ENCODE measurements at regions not wholly inside any gene's neighbourhood (a gene's known extent, or its start where the extent isn't known, plus 50 kb on each side); places are given as distances from the start of the nearest gene placed in this dataset.

DNA sequence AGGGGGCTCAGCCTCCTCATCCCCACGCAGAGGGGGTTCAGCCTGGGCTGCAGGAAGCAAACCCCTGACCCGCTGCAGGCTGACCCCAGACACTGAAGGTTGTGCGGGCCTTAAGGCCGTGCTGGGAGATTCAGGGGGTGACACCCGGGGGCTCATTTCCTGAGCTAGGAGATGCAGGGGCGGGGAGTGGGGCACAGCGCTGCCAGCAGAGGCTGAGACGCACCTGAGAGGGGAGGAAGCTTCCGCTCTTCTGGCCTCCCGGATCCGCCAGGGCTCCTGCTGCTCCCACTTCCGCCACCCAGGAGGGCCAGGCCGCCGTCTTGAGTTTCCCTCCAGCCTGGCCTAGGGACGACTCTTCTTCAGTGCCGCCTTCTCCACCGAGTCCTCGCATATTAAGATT, 173.2 kb upstream of the FOXF1 start:
- ChIA-PET SMC1A (ENCODE audit: uncharacterized antibody, unreplicated experiment) (no interaction called here), CTCF (no interaction called here), RAD21 (ENCODE audit: unreplicated experiment) (no interaction called here), POLR2A (no interaction called here)
- Histone ChIP-seq H3K9ac (ENCODE audit: control insufficient read depth, insufficient read depth, low read length) (no peak overlapping the region), H3K36me3 (ENCODE audit: control insufficient read depth in 2 of 2, insufficient read depth in 2 of 2, low read length in 1 of 2) (no peaks in the 10 kb centered on the region), H3K27ac (ENCODE audit: control insufficient read depth, insufficient read depth) (no peak overlapping the region), H3K4me3 (no peak overlapping the region), H3K4me1 (ENCODE audit: control insufficient read depth, insufficient read depth, low read length) (no peaks in the 10 kb centered on the region), H4K20me1 (ENCODE audit: control insufficient read depth, insufficient read depth) (no peaks in the 10 kb centered on the region), H3K27me3 (replicated peaks in 1 of 2; ENCODE audit: control insufficient read depth in 2 of 2, insufficient read depth in 2 of 2, low read length in 1 of 2) (peaks cover 0 to under 1% of the 10 kb centered on the region in 2 experiments; a peak in 1 of 4 replicates), H3K4me2 (ENCODE audit: control insufficient read depth, insufficient read depth) (no peak overlapping the region), H3K79me2 (ENCODE audit: control insufficient read depth, insufficient read depth, low read length) (no peaks in the 10 kb centered on the region), H3K9me3 (replicated peaks; ENCODE audit: control insufficient read depth, insufficient read depth, low read length) (no peaks in the 10 kb centered on the region), H2AFZ (ENCODE audit: control insufficient read depth, low read depth, low read length) (no peak overlapping the region)
- DNase-seq (ENCODE audit: low read depth, low spot score): no peak
- TF ChIP-seq KLF5 (IDR thresholded peaks at IDR 0.05; ENCODE audit: partially characterized antibody) (no peak), GATAD2B (conservative IDR thresholded peaks at IDR 0.05; ENCODE audit: low read depth) (no peak), SMC3 (IDR thresholded peaks at IDR 0.05; ENCODE audit: borderline replicate concordance, low read length) (no peak), YY1 (IDR thresholded peaks at IDR 0.05; ENCODE audit: low read depth, low read length) (no peak), CBX5 (IDR thresholded peaks at IDR 0.05; ENCODE audit: low read depth) (no peak), LARP7 (IDR thresholded peaks at IDR 0.05) (no peak)
- TF ChIP-seq, protein P1, sequence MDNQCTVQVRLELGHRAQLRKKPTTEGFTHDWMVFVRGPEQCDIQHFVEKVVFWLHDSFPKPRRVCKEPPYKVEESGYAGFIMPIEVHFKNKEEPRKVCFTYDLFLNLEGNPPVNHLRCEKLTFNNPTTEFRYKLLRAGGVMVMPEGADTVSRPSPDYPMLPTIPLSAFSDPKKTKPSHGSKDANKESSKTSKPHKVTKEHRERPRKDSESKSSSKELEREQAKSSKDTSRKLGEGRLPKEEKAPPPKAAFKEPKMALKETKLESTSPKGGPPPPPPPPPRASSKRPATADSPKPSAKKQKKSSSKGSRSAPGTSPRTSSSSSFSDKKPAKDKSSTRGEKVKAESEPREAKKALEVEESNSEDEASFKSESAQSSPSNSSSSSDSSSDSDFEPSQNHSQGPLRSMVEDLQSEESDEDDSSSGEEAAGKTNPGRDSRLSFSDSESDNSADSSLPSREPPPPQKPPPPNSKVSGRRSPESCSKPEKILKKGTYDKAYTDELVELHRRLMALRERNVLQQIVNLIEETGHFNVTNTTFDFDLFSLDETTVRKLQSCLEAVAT (IDR thresholded peaks at IDR 0.05): no peak
- TF ChIP-seq, protein P2, sequence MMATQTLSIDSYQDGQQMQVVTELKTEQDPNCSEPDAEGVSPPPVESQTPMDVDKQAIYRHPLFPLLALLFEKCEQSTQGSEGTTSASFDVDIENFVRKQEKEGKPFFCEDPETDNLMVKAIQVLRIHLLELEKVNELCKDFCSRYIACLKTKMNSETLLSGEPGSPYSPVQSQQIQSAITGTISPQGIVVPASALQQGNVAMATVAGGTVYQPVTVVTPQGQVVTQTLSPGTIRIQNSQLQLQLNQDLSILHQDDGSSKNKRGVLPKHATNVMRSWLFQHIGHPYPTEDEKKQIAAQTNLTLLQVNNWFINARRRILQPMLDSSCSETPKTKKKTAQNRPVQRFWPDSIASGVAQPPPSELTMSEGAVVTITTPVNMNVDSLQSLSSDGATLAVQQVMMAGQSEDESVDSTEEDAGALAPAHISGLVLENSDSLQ (IDR thresholded peaks at IDR 0.05): no peak
- intact Hi-C loops (cut with micrococcal nuclease; ENCODE audit: unreplicated experiment) (no loop called here), in situ Hi-C loops (cut with MboI) (loop anchor here (25.0 kb wide), 1 partner anchor 525 kb away; no protein-coding TSS in a partner anchor)
- BruUV-seq (replicated peaks): no TSS peak
- 49% methylated on average over 17 of the region's 18 CpGs for WGBS (ENCODE audit: insufficient coverage, insufficient replicate concordance, low lambda C conversion rate, missing lambda C conversion rate)
- no peak for ATAC-seq
- no peak for FAIRE-seq

All from GM12878 (cell line).